ENCODE measurements at regions not wholly inside any gene's neighbourhood (a gene's known extent, or its start where the extent isn't known, plus 50 kb on each side); places are given as distances from the start of the nearest gene placed in this dataset.

DNA sequence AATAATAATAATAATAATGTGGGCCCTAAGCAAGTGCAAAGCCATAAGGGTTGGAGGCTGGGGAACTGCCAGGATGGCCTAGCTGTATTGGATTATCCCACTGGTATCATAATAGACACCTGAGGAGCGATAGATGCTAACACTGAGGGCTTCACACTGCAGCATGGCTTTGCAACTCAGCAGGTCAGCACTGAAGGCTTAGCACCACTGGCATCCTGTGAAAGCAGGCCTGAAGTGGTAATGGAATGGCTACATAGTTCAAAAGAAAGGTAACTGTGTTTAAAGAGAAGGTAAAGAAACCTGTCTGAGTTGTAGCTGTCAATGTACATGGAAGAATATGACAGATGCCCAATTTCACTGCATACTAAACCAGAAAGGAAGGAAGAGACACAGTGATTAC, 359.0 kb downstream of the OSTF1 start:
- in situ Hi-C loops (cut with HindIII; ENCODE audit: extremely low pct_ligation_motif_present, low pct_unique_long_range_greater_than_20kb) = no loop called here
- 0% methylated on average over 1 of the region's 1 CpG for WGBS (ENCODE audit: low lambda C conversion rate)

GRCh38 chr9:75448281-75448680, 360.0 kb downstream of the OSTF1 start:
- Histone ChIP-seq H3K4me2 (ENCODE audit: low read depth, low read length) (no peak overlapping the region), H2AFZ (ENCODE audit: low read length) (no peak overlapping the region), H3K79me2 (ENCODE audit: insufficient read depth, low read length) (no peaks in the 10 kb centered on the region), H3K36me3 (replicated peaks in 1 of 2; ENCODE audit: control insufficient read depth in 1 of 2, insufficient read depth in 2 of 2, low read length in 2 of 2) (no peaks in the 10 kb centered on the region), H3K27me3 (ENCODE audit: control insufficient read depth in 1 of 2, insufficient read depth in 2 of 2, low read length in 2 of 2) (no peaks in the 10 kb centered on the region), H3K9me3 (ENCODE audit: low read length) (no peaks in the 10 kb centered on the region), H3K4me3 (replicated peaks in 1 of 3; ENCODE audit: insufficient read depth in 1 of 3, low read depth in 2 of 3, low read length in 3 of 3) (no peak overlapping the region), H3K27ac (ENCODE audit: extremely low read length, insufficient read depth, low read length) (no peak overlapping the region), H4K20me1 (ENCODE audit: insufficient read depth, low read length) (no peaks in the 10 kb centered on the region), H3K4me1 (ENCODE audit: insufficient read depth, low read length) (no peaks in the 10 kb centered on the region), H3K9ac (ENCODE audit: insufficient read depth, low read depth, low read length) (no peak overlapping the region)
- POLR2A ChIA-PET = no interaction called here
- no TSS peak for BruUV-seq (replicated peaks)
- in situ Hi-C loops (cut with HindIII; ENCODE audit: extremely low pct_ligation_motif_present, low pct_unique_long_range_greater_than_20kb) (no loop called here), intact Hi-C loops (cut with micrococcal nuclease; ENCODE audit: unreplicated experiment) (no loop called here)
- ATAC-seq (no peak), FAIRE-seq (no peak), DNase-seq (ENCODE audit: low spot score) (no peak)
- WGBS (ENCODE audit: low lambda C conversion rate) = 19% methylated on average over 2 of the region's 2 CpGs
- CTCF ChIA-PET (ENCODE audit: low intra/inter-chr PET ratio, low total read pairs) = no interaction called here
- TF ChIP-seq LCORL (IDR thresholded peaks at IDR 0.05) = no peak
- TF ChIP-seq LCORL (CRISPR knock-in tag; IDR thresholded peaks at IDR 0.05) = no peak
- TF ChIP-seq PRPF4 (IDR thresholded peaks at IDR 0.05; ENCODE audit: low read depth, low read length, poor library complexity, severe bottlenecking) = no peak
- TF ChIP-seq ZNF564 (CRISPR knock-in tag; IDR thresholded peaks at IDR 0.05) = no peak
- TF ChIP-seq SALL2 (CRISPR knock-in tag; IDR thresholded peaks at IDR 0.05) = no peak
- no peak for TF ChIP-seq MYNN (CRISPR knock-in tag; IDR thresholded peaks at IDR 0.05; ENCODE audit: low read depth)
- no peak for TF ChIP-seq CENPX (CRISPR knock-in tag; IDR thresholded peaks at IDR 0.05)
- no peak for TF ChIP-seq LRRFIP1 (CRISPR knock-in tag; conservative IDR thresholded peaks at IDR 0.05)
- TF ChIP-seq, protein P1, sequence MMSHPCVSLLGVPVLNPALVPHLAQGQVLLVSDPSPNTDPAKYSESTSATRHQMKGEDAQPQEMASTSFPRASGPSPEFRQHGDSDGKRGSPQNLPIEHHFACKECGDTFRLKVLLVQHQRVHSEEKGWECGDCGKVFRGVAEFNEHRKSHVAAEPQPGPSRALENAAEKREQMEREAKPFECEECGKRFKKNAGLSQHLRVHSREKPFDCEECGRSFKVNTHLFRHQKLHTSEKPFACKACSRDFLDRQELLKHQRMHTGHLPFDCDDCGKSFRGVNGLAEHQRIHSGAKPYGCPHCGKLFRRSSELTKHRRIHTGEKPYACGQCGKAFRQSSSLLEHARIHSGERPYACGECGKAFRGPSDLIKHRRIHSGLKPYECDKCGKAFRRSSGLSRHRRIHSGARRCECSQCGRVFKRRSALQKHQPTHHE (CRISPR knock-in tag; IDR thresholded peaks at IDR 0.05; ENCODE audit: borderline replicate concordance) = no peak

More for the DNA sequence above, 359.0 kb downstream of the OSTF1 start:
- Histone ChIP-seq H3K9me3 (ENCODE audit: low read length) (no peaks in the 10 kb centered on the region), H3K36me3 (replicated peaks in 1 of 2; ENCODE audit: control insufficient read depth in 1 of 2, insufficient read depth in 2 of 2, low read length in 2 of 2) (no peaks in the 10 kb centered on the region), H3K4me3 (replicated peaks in 1 of 3; ENCODE audit: insufficient read depth in 1 of 3, low read depth in 2 of 3, low read length in 3 of 3) (no peak overlapping the region), H3K4me1 (ENCODE audit: insufficient read depth, low read length) (no peaks in the 10 kb centered on the region), H4K20me1 (ENCODE audit: insufficient read depth, low read length) (no peaks in the 10 kb centered on the region), H3K4me2 (ENCODE audit: low read depth, low read length) (no peak overlapping the region), H3K27ac (ENCODE audit: extremely low read length, insufficient read depth, low read length) (no peak overlapping the region), H3K79me2 (ENCODE audit: insufficient read depth, low read length) (no peaks in the 10 kb centered on the region), H2AFZ (ENCODE audit: low read length) (no peak overlapping the region), H3K9ac (ENCODE audit: insufficient read depth, low read depth, low read length) (no peak overlapping the region), H3K27me3 (ENCODE audit: control insufficient read depth in 1 of 2, insufficient read depth in 2 of 2, low read length in 2 of 2) (no peaks in the 10 kb centered on the region)
- no TSS peak for BruUV-seq (replicated peaks)
- POLR2A ChIA-PET = no interaction called here
- intact Hi-C loops (cut with micrococcal nuclease; ENCODE audit: unreplicated experiment) = no loop called here
- CTCF ChIA-PET (ENCODE audit: low intra/inter-chr PET ratio, low total read pairs) = no interaction called here
- TF ChIP-seq HBP1 (CRISPR knock-in tag; IDR thresholded peaks at IDR 0.05; ENCODE audit: low read depth) = no peak
- no peak for TF ChIP-seq POGZ (CRISPR knock-in tag; IDR thresholded peaks at IDR 0.05)
- TF ChIP-seq JARID2 (CRISPR knock-in tag; IDR thresholded peaks at IDR 0.05; ENCODE audit: insufficient replicate concordance) = no peak
- no peak for FAIRE-seq
- ATAC-seq = no peak
- DNase-seq (ENCODE audit: low spot score) = no peak
